Testis (tissue), 2 donors: ENCODE measurements at regions not wholly inside any gene's neighbourhood (a gene's known extent, or its start where the extent isn't known, plus 50 kb on each side); places are given as distances from the start of the nearest gene placed in this dataset.

Source experiments
- CTCF ChIP-seq, 3 experiments: fragments of 450-650 bp in 2 of 3; fragments of 200-600 bp in 1 of 3; sonication (generic) in 1 of 3; IDR thresholded peaks; one replicate each; pipeline ENCODE4 v1.5.1; 2016 to 2019; ENCODE audit warnings: antibody characterized with exemption in 3 of 3, mild to moderate bottlenecking in 2 of 3, moderate library complexity in 1 of 3
- POLR2A ChIP-seq: fragments of 450-650 bp; IDR thresholded peaks from one replicate; pipeline ENCODE4 v1.6.1; 2017; ENCODE audit warnings: antibody characterized with exemption, mild to moderate bottlenecking, moderate library complexity

GRCh38 chr9:103899866-103900265 lies 194.2 kb upstream of the SMC2 start:
- no peak for TF ChIP-seq POLR2A
- no peak for TF ChIP-seq CTCF (IDR thresholded peaks at IDR 0.05)
